ENCODE measurements at regions not wholly inside any gene's neighbourhood (a gene's known extent, or its start where the extent isn't known, plus 50 kb on each side); places are given as distances from the start of the nearest gene placed in this dataset.
"Not testable (repeated sequence)": the region's sequence is repeated elsewhere in the genome, so short reads cannot be mapped to it uniquely, and the experiment has no call there.

DNA sequence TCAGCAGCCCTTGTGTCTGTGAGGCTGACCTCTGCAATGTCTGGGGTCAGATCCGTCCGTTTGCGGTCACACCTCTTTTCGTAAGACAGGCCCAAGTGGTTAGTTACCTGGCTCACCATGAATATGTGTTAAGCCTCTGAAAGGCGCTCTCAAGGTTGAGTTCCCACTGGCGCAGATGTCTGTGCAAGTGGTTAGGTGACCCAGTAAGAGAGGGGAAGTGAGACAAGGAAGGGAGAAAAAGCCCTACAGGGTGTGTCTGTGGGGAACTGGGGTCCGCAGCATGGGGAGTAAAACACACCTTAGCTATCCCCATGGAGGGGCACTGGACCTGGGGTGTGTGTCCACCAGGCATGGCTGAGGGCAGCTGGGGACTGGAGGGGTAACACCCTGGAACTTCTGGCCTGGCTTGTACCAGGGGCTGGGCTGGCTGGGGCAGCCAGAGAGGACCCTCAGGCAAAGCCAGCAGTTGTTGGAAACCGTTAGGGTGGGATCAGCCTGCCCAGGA is 391.6 kb upstream of the PROK2 start:
- no peak for DNase-seq (ENCODE audit: low read depth)

- DNase-seq (ENCODE audit: low read depth): no peak
These were observed 390.4 kb upstream of the PROK2 start for GRCh38 chr3:72175296-72175858.

DNA sequence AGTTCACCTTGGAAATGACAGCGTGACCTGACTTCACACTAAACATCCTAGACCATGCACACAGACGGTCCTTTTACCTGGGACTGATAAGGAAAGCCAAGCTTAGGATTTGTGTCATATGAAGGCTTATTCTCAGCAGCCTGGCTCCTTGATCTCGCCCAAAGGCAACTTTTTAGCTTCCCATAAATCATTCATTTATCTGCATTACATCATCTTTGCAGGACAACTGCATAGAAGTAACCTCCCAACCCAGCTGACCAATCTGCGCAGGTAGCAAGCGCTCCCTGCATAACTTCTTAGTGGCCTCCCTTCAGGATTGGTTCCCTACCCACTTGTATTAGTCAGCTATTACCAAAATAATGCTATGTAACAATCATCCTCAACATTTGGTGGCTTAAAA is 389.9 kb upstream of the PROK2 start:
- no peak for DNase-seq (ENCODE audit: low read depth)

GRCh38 chr3:72174040-72174439 is 389.1 kb upstream of the PROK2 start:
- no peak for DNase-seq (ENCODE audit: low read depth)

- DNase-seq (ENCODE audit: low read depth): no peak
These were observed 387.0 kb upstream of the PROK2 start for GRCh38 chr3:72171946-72172345.

DNA sequence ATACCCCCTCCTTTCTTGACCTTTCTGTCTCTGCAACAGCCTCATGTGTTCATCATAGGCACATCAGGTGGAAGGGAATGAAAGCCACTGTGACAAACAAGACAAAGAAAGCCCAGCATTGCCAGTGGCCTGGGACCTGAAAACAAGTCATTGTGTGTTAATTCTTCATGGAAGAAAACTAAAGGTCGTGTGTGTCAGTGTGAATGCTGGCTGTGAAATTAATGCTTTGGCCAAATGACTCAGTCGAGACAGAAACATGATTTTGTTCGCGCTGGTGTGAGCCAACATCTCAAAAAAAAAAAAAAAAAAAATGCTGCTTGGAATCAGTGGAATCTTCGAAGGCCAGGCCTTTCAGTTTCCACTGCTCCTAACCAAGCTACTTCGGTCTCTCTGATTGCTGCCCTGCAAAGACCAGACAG is 386.5 kb upstream of the PROK2 start:
- no peak for DNase-seq (ENCODE audit: low read depth)

- DNase-seq (ENCODE audit: low read depth): no peak
These were observed 384.9 kb upstream of the PROK2 start for GRCh38 chr3:72169561-72170472.

DNA sequence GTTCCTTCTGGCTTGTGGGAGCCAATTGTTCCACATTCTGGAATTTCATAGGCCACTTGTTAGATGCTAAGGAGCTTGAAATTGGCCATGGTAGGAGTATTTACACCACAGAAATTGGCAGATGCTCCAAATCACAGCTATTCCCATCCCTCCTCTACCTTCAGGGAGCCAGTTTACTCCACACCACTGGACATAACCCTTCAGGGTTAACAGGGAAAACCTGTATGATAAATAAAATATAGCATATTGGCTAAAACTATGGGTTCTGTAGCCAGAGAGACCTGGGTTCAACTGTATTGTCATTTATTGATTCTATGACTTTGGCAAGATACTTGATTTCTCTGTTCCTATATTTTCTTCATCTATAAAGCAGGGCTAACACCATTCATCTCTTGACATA is 384.2 kb upstream of the PROK2 start:
- no peak for DNase-seq (ENCODE audit: low read depth)

- DNase-seq (ENCODE audit: low read depth): no peak
These were observed 380.9 kb upstream of the PROK2 start for GRCh38 chr3:72165808-72166207.

DNA sequence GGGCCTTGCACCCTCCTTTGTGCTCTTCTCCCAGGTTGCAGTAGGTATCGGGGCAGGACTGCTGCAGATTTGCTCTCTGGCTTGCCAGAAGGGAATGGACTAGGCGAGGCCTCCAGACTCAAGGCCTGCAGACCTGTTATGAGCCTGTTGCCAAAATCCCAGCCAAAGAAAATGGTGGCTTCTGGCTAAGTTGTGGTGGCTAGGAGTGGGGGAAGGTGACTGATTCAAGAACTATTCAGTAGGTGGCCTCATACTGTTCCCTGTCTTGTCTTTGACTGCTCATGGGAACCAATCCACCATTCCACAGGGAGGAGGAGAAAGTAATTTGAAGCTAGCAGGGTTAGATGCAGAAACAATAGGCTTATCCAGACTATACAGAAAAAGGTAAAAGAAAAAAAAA is 380.4 kb upstream of the PROK2 start:
- no peak for DNase-seq (ENCODE audit: low read depth)

DNA sequence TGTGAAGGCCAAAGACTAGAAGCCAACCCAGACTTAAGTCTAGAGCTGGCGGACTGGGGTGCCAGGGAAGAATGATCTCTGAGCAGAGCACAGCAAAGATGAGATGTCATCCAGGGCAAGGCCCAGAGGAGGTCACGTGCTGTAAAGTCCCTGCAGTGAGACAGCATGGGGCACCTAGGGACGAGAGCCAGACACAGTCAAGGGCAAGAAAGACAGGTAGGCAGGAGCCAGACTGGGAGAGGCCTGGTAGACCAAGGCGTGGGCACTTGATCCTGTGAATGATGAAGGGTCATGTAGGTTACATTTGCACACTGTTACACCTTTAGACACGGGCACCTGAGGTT is 379.7 kb upstream of the PROK2 start:
- no peak for DNase-seq (ENCODE audit: low read depth)

GRCh38 chr3:72163809-72164634 is 379.1 kb upstream of the PROK2 start:
- DNase-seq (ENCODE audit: low read depth): no peak

DNA sequence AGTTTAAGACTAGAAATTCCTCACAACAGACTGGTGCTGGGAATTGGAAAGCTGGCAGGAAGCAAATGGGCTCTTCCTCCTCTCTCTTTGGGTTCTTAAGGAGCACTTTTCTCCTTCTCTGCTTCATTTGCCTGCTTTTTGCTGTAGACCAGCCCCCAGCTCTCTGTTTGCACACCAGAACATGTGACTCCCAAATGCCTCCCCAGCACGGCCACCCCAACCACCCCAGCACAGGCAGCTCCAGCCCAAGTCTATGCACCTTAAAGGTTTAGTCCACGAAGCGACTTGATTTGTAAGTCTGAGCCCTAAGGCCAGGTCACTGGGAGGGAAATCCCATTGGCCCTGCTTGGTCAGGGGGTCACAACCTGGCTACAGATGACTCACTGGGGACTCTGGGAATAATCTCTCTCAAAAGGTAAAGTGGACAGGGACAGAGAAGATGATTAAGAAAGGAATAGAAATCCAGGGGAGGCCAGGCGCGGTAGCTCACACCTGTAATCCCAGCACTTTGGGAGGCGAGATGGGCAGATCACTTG is 377.8 kb upstream of the PROK2 start:
- DNase-seq (ENCODE audit: low read depth): no peak

GRCh38 chr3:72161881-72162595 is 377.1 kb upstream of the PROK2 start:
- peak; percentile 44 for DNase-seq (ENCODE audit: low read depth)

DNA sequence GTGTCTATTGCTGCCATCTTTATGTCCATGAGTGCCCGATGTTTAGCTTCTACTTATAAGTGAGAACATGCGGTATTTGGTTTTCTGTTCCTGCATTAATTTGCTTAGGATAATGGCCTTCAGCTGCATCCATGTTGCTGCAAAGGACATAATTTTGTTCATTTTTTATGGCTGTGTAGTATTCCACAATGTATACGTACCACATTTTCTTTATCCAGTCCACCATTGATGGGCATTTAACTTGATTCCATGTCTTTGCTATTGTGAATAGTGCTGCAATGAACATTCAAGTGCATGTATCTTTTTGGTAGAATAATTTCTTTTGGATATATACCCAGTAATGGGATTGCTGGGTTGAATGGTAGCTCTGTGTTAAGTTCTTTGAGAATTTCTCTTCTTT is 376.3 kb upstream of the PROK2 start:
- DNase-seq (ENCODE audit: low read depth): not testable (repeated sequence)

DNA sequence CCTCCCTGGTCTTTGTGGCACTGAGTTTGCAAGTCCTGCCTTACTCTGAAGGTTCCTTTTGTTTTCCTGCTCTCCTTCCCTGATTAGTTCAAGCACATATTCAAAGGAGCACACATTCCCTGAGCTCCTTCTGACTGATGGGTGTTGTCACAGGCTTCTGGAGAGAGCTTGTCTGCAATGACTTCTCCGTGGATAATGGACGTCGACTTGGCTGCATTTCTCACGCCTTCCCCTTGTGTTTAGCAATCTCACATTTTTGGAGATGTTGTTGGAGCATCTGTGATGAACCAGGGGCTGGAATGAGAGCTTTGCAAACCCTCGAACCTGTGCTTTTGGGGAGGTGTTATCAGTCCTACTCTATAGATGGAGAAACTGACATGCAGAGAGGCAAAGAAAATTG is 375.4 kb upstream of the PROK2 start:
- no peak for DNase-seq (ENCODE audit: low read depth)

DNA sequence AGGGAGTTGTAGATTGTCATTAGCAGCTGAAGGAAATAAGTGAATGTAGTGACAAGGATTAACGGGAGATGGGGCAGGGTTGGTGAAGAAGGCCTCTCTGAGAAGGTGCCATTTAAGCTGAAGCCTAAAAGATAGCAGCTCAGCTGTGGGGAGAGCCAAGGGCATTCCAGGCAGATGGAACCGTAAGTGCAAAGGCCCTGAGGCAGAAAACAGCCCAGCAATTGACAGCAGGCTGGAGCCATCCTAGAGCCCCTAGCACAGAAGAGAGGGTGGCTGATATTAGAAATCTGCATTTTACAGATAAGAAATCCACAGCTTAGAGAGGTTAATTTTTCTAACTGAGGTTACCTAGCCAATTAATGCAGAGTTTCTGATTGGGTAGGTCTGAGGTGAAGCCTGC is 374.5 kb upstream of the PROK2 start:
- DNase-seq (ENCODE audit: low read depth): no peak

DNA sequence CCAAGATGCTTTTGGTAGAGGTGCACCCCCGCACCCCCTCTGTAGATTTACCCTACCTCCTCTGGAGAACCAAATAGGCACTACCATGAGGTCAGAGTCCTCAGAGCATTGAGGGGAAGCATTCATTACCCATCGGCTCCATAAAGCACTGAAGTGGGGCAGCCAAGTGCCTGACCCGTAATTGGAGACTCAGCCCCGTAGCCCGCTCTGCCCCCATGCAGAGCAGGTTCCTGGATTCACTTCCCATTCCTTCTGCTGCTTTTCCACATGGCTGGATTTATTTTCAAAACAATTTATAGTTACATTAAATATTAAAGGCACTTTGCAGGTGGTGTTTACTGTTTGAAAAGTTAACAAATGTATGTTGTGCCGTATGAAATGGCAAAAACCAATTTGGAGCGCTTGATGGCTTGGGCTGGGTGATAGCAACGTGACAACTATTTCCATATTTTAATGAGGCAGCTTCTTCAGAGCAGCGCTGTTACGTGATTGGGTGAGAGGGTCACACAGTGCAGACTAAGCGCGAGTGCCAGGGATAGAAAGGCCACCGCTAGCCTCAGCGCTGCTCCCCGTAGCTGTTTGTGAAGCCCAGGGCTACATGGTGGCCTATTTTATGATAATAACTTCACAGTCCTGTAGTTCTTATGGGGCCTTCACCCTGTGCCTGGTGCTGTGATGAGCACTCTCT is 373.8 kb upstream of the PROK2 start:
- DNase-seq (ENCODE audit: low read depth): no peak

DNA sequence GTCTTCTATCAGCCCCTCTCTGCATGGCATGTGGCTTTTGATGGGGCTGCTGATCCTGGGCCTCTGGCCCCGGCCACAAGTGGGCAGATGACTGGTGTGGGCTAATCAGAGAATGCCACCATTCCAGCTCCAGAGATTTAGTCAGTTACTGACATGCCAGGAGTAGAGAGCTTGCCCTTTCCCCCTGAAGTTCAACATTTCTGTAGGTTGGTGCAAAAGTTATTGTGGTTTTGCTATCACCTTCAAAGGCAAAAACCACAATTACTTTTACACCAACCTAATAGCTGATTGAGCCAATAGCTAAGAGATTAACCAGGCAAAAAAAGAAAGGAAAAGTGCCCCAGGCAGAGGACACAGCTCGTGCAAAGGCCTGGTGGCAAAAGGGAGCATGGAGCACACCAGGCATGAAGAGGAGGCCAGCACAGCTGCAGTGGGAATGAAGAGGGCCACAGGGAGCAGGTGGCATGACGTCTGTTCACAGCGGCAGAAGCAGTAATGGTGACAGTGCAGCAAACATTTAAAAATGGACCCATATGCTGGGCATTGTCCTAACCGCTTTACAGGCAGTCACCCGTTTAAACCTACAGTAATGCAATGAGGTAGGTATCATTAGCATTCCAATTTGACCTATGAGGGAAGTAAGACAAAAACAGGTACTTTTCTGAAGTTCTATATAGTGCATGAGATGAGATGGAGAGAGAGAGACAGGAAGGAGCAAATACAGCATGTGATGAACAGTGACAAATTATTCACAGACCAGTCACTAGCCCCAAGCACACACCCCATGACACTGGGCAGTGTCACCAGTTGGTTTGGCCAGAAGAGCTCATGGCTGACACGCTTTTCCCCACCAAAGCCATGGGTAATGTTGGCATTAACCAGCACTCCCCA is 373.0 kb upstream of the PROK2 start:
- no peak for DNase-seq (ENCODE audit: low read depth)

DNA sequence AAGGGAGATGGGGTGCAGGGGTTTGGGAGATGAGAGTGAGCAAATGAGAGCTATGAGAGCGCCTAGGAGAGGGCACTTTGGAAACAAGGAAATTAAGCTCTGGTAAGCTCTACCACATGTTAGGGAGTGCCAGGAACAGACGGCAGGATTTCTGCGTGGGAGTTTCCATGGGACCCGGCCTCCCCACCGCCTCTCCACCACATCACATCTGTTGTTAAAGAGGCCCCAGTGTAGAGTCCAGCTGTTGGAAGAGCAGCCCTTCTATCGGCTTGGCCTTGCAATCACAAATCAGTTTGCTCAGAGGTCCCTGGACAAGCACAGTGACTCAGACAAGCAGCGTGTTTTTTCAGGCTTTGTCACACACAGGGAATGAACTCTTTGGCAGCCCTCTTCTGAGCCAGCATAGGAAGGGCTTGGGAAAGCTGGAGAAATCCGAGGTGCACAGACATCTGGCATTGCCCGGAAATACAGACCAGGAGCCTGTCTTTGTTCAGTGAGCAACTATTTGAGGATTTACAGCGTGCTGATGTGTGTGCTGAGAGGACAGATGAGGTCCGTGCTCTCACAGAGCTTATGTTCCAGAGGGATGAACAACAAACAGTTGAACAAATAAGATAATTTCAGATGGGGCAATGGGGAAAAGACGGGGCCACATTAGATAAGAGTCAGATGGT is 370.6 kb upstream of the PROK2 start:
- peak; percentile 76 for DNase-seq (ENCODE audit: low read depth)
